HEK293T (cell line): ENCODE measurements at regions not wholly inside any gene's neighbourhood (a gene's known extent, or its start where the extent isn't known, plus 50 kb on each side); places are given as distances from the start of the nearest gene placed in this dataset.

Experiments
- ARNT ChIP-seq: fragments of 450-650 bp; IDR thresholded peaks from 2 replicates; pipeline ENCODE4 v1.6.1; 2017; ENCODE audit warnings: mild to moderate bottlenecking
- BHLHE40 ChIP-seq: fragments of 450-650 bp; IDR thresholded peaks from 2 replicates; pipeline ENCODE4 v1.6.1; 2016; ENCODE audit warnings: mild to moderate bottlenecking, moderate library complexity, borderline replicate concordance
- CTBP1 ChIP-seq: fragments of 450-650 bp; IDR thresholded peaks from 2 replicates; pipeline ENCODE4 v1.6.1; 2016; ENCODE audit warnings: borderline replicate concordance
- FOXA1 ChIP-seq: fragments of 450-650 bp; IDR thresholded peaks from 2 replicates; pipeline ENCODE4 v1.6.1; 2016; ENCODE audit warnings: mild to moderate bottlenecking
- FOXM1 ChIP-seq: fragments of 450-650 bp; IDR thresholded peaks from 2 replicates; pipeline ENCODE4 v1.6.1; 2017; ENCODE audit warnings: mild to moderate bottlenecking, borderline replicate concordance
- HDGF ChIP-seq: fragments of 450-650 bp; IDR thresholded peaks from 2 replicates; pipeline ENCODE4 v1.6.1; 2017; ENCODE audit warnings: antibody characterized with exemption, borderline replicate concordance
- NFRKB ChIP-seq: fragments of 450-650 bp; IDR thresholded peaks from 2 replicates; pipeline ENCODE4 v1.6.1; 2016; ENCODE audit warnings: mild to moderate bottlenecking, moderate library complexity
- PKNOX1 ChIP-seq: fragments of 450-650 bp; IDR thresholded peaks from 2 replicates; pipeline ENCODE4 v1.6.1; 2016
- SP1 ChIP-seq: fragments of 450-650 bp; IDR thresholded peaks from 2 replicates; pipeline ENCODE4 v1.6.1; 2017
- SUZ12 ChIP-seq: fragments of 450-650 bp; IDR thresholded peaks from 2 replicates; pipeline ENCODE4 v1.6.1; 2016; ENCODE audit warnings: mild to moderate bottlenecking
- TARDBP ChIP-seq: fragments of 450-650 bp; IDR thresholded peaks from 2 replicates; pipeline ENCODE4 v1.6.1; 2016
- ZNF384 ChIP-seq: fragments of 450-650 bp; IDR thresholded peaks from 2 replicates; pipeline ENCODE4 v1.6.1; 2016

- TF ChIP-seq FOXM1 = no peak
- no peak for TF ChIP-seq ARNT
- TF ChIP-seq SP1 = no peak
- no peak for TF ChIP-seq SUZ12
- no peak for TF ChIP-seq CTBP1
- no peak for TF ChIP-seq PKNOX1
- TF ChIP-seq BHLHE40 = no peak
- TF ChIP-seq ZNF384 = no peak
- TF ChIP-seq TARDBP = no peak
- no peak for TF ChIP-seq FOXA1
- TF ChIP-seq HDGF = no peak
- TF ChIP-seq NFRKB = no peak
These were observed 354.2 kb upstream of the TMEM229A start for GRCh38 chr7:124387056-124387455.
